ENCODE measurements at regions not wholly inside any gene's neighbourhood (a gene's known extent, or its start where the extent isn't known, plus 50 kb on each side); places are given as distances from the start of the nearest gene placed in this dataset.
A peak's percentile ranks its signal among the peaks of the same experiment; 100 is the strongest.

DNA sequence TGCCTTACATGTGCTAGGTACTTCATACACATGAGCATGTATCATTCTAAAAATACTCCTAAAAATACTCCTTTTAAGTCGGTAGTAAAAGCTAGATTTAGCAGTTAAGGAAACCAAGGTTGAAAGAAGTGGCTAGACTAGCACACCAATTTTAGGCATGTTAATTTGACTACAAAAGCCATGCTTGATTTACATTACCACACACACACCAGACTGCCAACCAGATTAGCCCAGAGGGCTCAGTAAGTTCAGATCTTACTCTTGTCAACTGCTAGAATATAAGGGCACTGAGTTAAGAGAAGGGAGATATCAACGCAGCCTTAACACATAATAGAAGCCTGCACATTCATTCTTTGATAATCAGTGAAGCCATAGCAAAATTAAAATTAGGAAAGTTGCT, 117.9 kb downstream of the MID1IP1 start:
- TF ChIP-seq, protein P1, sequence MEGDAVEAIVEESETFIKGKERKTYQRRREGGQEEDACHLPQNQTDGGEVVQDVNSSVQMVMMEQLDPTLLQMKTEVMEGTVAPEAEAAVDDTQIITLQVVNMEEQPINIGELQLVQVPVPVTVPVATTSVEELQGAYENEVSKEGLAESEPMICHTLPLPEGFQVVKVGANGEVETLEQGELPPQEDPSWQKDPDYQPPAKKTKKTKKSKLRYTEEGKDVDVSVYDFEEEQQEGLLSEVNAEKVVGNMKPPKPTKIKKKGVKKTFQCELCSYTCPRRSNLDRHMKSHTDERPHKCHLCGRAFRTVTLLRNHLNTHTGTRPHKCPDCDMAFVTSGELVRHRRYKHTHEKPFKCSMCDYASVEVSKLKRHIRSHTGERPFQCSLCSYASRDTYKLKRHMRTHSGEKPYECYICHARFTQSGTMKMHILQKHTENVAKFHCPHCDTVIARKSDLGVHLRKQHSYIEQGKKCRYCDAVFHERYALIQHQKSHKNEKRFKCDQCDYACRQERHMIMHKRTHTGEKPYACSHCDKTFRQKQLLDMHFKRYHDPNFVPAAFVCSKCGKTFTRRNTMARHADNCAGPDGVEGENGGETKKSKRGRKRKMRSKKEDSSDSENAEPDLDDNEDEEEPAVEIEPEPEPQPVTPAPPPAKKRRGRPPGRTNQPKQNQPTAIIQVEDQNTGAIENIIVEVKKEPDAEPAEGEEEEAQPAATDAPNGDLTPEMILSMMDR (conservative IDR thresholded peaks at IDR 0.05; ENCODE audit: low read depth, low read length), result no peak
- no peak for DNase-seq (ENCODE audit: low read depth)
- H3K4me3 ChIP-seq (ENCODE audit: low read depth, low read length), result no peak overlapping the region

DNA sequence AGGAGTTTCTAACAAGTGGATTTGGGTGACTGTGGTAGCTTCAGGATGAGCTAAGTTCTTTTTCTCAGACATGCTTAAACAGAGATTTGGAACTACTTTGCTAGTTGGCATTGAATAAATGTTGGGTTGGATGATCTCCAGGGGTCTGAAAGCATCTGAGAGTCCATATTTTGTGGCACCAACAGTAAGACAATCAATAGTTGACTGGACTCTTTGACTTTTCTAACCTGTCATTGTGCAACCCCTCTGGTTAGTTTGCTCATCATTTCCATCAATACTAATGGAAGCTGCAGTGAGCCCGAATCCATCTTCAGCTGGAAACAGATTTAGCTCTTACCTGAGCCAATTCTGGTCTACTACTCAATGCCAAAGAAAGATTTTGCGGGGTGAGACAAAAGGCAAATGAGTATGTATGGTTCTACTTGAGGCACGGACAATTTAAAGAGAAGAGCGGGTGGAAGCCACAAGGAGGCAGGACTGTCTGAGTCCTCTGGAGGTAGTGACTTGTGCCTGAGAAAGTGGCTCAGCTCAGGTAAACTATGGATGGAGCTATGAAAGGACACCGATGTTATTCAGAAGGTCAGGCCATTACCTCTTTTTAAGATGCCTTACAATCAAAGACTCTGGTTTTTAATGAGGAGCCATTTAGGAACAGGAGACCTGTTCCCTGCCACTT, 118.7 kb downstream of the MID1IP1 start:
- TF ChIP-seq, protein P1 (conservative IDR thresholded peaks at IDR 0.05; ENCODE audit: low read depth, low read length), result no peak
- no peak overlapping the region for H3K4me3 ChIP-seq (ENCODE audit: low read depth, low read length)

DNA sequence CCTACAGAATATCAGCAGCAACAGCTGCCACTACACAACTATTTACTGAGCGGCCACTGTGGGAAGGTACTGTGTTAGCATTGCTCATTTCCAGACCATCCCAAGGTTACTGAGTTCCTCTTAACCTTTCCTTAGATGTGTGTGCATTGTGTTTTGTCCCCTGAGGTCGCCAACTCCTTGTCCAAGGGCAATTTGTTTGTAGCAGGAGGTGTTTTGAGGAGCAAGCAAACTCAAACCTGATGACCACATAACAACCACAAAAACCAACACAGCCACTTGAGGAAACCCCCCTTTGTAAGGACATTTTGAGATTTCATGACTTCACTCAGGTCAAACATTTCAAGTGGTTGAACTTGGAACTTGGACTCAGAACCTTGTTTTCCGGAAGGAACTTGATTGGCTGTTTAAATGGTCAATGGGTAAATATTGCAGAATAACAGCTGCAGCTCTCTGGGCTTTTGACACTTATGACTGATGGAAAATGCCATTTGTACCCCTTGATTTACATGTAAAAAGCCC, 122.3 kb downstream of the MID1IP1 start:
- no peak overlapping the region for H3K4me3 ChIP-seq (ENCODE audit: low read depth, low read length)
- DNase-seq (ENCODE audit: low read depth), result no peak
- TF ChIP-seq, protein P1 (conservative IDR thresholded peaks at IDR 0.05; ENCODE audit: low read depth, low read length), result no peak

More for the DNA sequence above, 118.7 kb downstream of the MID1IP1 start:
- no peak for DNase-seq (ENCODE audit: low read depth)

DNA sequence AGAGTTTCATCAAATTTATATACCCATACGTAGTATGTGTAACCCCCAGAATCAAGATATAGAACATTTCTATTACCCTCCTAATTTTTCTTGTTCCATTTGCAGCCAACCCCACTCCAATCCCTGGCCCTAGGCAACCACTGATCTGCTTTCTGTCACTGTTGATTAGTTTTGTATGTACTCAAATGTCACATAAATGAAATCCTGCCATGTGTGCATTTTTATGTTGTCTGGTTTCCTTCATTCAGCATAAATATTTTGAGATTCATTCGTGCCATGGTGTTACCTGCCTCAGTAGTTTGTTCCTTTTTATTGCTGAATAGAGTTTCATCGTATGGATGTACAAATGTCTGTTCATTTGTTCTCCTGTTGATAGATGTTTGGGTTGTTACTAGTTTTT, 126.3 kb downstream of the MID1IP1 start:
- TF ChIP-seq, protein P1 (conservative IDR thresholded peaks at IDR 0.05; ENCODE audit: low read depth, low read length), result no peak
- H3K4me3 ChIP-seq (ENCODE audit: low read depth, low read length), result no peak overlapping the region
- DNase-seq (ENCODE audit: low read depth), result no peak

DNA sequence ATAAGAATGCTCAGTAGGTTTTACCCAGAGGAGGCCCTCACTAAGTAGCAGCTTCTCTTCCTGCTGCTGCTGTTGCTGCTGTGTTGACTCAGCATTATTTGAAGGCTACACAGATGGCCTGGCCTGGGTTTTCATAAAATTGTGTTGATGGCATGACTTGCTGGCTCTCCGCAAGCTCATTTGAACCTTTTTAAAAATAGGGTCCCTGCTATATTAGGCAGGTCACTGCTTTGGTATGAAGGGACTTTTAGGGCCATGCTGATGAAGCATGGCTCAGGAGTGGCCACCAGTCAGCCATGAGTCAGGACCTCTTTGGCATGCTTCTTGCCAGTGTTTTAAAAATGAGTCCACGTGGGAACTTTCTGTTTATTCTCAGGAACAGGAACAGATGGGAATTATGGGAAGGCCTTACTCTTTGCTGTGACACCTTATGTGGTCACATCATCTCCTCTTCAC, 128.7 kb downstream of the MID1IP1 start:
- peak; percentile 5 for DNase-seq (ENCODE audit: low read depth)
- no peak overlapping the region for H3K4me3 ChIP-seq (ENCODE audit: low read depth, low read length)
- TF ChIP-seq, protein P1 (conservative IDR thresholded peaks at IDR 0.05; ENCODE audit: low read depth, low read length), result no peak

DNA sequence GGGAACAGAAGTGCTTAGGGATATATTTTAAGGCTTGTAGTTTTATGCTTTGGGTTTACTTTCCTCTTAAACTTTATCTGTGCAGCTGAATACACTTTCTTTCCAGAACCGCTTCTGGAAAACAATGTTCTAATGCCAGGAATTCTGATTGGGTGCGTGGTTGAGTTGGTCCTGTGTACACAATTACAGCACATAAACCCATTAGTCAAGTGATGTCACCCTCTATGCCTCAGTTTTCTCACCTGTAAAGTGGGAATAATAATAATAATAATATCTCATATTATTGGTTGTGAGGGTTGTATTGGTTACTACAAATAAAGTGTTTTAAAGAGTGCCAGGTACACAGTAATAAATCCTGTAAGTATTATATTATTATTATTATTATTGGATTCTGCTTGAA, 129.2 kb downstream of the MID1IP1 start:
- TF ChIP-seq, protein P1 (conservative IDR thresholded peaks at IDR 0.05; ENCODE audit: low read depth, low read length), result no peak
- no peak for DNase-seq (ENCODE audit: low read depth)
- H3K4me3 ChIP-seq (ENCODE audit: low read depth, low read length), result no peak overlapping the region

DNA sequence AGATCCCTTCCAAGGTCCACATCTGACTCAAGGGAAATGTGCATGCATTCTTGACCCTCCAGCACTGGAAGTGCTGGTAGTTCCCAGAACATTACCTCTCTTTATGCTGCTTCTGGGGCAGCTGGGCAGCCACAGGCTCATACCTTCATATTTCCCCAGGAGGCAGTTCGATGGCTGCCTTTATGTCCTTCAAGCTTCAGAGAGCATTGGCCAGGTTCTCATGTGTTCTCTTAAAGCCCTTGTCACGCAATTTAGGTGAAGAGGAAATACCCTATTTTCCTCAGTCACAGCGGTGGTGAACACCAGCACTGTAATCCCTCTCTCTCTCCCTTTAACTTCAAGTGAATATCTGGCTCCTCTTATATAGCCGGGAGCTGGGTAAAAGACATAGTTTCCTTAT, 134.3 kb downstream of the MID1IP1 start:
- H3K4me3 ChIP-seq (ENCODE audit: low read depth, low read length), result no peak overlapping the region
- TF ChIP-seq, protein P1 (conservative IDR thresholded peaks at IDR 0.05; ENCODE audit: low read depth, low read length), result no peak
- no peak for DNase-seq (ENCODE audit: low read depth)

Measured in choroid plexus epithelial cell (primary cell).